ENCODE measurements at regions not wholly inside any gene's neighbourhood (a gene's known extent, or its start where the extent isn't known, plus 50 kb on each side); places are given as distances from the start of the nearest gene placed in this dataset.

DNA sequence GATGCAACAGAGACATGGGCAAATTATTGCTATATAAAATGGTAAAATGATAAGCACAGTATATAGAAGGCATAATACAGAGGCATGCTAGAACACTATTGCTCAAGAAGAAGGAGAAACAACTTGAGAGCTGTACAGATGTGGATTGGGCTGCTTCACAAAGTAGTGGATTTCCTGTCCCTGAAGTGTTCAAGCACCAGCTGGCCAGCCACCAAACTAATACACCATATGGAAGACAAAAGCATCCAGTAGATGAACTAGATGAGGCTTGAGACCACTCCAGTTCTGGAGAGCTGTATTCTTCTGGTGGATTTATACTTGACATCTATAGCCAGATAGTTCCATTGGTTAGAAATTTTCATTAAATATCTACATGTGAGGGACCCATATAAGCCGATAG, 134.1 kb upstream of the GNAO1 start:
- no peak overlapping the region for H3K4me3 ChIP-seq (ENCODE audit: low read depth, low read length)
- H3K36me3 ChIP-seq (ENCODE audit: control insufficient read depth, insufficient read depth, low read length), result no peaks in the 10 kb centered on the region
- H3K27me3 ChIP-seq (ENCODE audit: control insufficient read depth, insufficient read depth, low read length), result no peaks in the 10 kb centered on the region
- no peak for DNase-seq (ENCODE audit: low read depth)
- ChIA-PET POLR2A (no interaction called here), CTCF (no interaction called here)
- TF ChIP-seq, protein P1, sequence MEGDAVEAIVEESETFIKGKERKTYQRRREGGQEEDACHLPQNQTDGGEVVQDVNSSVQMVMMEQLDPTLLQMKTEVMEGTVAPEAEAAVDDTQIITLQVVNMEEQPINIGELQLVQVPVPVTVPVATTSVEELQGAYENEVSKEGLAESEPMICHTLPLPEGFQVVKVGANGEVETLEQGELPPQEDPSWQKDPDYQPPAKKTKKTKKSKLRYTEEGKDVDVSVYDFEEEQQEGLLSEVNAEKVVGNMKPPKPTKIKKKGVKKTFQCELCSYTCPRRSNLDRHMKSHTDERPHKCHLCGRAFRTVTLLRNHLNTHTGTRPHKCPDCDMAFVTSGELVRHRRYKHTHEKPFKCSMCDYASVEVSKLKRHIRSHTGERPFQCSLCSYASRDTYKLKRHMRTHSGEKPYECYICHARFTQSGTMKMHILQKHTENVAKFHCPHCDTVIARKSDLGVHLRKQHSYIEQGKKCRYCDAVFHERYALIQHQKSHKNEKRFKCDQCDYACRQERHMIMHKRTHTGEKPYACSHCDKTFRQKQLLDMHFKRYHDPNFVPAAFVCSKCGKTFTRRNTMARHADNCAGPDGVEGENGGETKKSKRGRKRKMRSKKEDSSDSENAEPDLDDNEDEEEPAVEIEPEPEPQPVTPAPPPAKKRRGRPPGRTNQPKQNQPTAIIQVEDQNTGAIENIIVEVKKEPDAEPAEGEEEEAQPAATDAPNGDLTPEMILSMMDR (IDR thresholded peaks at IDR 0.05; ENCODE audit: insufficient read depth, low read depth, low read length), result no peak

DNA sequence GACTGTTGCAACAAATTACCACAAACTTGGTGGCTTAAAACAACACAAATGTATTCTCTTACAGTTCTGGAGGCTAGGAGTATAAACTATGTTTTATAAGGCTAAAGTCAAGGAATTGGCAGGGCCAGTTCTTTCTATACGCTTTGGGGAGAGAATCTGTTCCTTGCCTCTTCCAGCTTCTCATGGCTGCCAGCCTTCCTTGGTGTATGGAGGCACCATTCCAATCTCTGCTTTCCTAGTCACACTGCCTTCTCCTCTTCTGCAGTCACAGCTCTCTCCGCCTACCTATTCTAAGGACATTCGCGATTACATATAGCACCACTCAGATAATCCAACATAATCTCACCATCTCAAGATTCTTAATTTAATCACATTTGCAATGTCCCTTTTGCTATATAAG, 140.4 kb upstream of the GNAO1 start:
- POLR2A ChIA-PET, result no interaction called here
- H3K4me3 ChIP-seq (ENCODE audit: low read depth, low read length), result no peak overlapping the region
- no peaks in the 10 kb centered on the region for H3K27me3 ChIP-seq (ENCODE audit: control insufficient read depth, insufficient read depth, low read length)
- DNase-seq (ENCODE audit: low read depth), result no peak
- H3K36me3 ChIP-seq (ENCODE audit: control insufficient read depth, insufficient read depth, low read length), result no peaks in the 10 kb centered on the region
- TF ChIP-seq, protein P1 (IDR thresholded peaks at IDR 0.05; ENCODE audit: insufficient read depth, low read depth, low read length), result no peak
- CTCF ChIA-PET, result no interaction called here

DNA sequence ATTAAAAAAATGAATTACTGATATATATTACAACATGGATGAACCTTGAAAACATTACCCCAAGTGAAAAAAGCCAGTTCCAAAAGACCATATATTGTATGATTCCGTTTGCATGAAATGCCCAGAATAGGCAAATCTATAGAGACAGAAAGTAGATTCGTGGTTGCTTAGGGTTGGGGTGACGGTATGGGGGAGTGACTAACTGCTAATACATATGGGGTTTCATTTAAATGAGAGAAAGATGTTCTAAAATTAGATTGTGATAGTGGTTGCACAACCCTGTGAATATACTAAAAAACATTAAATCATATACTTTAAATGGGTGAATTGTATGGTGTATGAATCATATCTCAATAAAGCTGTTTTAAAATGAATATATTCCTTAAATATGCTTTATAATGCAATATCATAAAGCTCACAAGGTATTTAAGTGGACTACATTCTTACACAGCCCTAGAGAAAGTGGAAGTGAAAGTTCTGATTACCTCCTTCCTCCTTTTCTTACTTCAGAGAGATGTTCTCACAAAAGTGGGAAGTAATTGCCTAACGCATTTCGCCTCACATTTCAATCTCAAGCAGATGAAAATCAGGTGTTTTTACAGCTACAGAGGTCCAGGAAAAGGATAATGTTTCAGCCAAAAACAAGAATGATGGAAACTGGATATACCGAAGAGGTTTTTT, 142.7 kb upstream of the GNAO1 start:
- TF ChIP-seq, protein P1 (IDR thresholded peaks at IDR 0.05; ENCODE audit: insufficient read depth, low read depth, low read length), result no peak
- ChIA-PET CTCF (no interaction called here), POLR2A (no interaction called here)
- H3K4me3 ChIP-seq (ENCODE audit: low read depth, low read length), result no peak overlapping the region
- no peaks in the 10 kb centered on the region for H3K27me3 ChIP-seq (ENCODE audit: control insufficient read depth, insufficient read depth, low read length)
- no peak for DNase-seq (ENCODE audit: low read depth)
- H3K36me3 ChIP-seq (ENCODE audit: control insufficient read depth, insufficient read depth, low read length), result no peaks in the 10 kb centered on the region

DNA sequence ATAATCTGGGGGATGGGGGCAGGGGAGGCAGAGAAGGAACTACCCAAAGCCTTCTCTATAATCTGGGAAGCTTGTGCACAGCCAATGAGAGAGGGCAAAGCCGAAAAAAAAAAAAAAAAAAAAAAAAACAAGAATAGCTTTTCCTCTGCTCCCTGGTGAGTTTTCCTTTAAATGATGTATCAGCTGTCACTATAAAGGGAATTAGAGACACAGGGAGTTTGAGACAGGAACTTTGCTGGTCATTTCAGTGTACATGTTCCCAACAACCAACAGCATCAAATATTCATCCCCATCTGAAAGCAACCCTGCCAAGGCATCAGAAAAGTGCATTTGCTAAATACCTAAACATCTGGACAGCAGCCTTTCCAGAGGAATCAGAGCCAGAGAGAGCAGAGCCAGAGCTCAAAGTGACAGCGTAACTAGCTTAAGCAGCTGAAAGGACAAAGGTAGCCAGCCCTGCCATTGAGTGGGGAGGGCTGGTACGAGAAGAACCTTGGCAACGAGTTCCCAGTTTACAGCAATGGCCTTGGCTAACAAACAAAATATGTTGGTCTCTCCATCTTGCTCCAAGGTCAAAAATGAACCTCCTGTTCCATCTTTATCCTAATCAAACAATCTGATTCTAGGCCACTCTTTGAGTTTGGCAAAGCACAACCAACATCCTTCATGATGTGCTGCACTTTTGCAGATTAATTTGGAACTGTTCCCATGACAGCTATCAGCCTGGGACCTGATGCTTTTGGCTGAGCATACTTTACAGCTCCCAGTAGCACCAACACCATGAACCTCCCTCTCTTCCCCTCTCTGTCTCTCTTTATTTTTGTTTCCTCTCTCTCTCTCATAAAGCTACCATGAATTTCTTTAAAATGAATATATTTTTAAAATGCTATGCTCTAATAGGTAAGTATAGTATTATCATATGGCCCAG, 143.7 kb upstream of the GNAO1 start:
- TF ChIP-seq, protein P1 (IDR thresholded peaks at IDR 0.05; ENCODE audit: insufficient read depth, low read depth, low read length), result no peak
- ChIA-PET POLR2A (no interaction called here), CTCF (interaction anchor here (0.8 kb wide), 1 partner anchor 103 kb away, joined by 3 read pairs; no protein-coding TSS in a partner anchor)
- Histone ChIP-seq H3K36me3 (ENCODE audit: control insufficient read depth, insufficient read depth, low read length) (no peaks in the 10 kb centered on the region), H3K4me3 (ENCODE audit: low read depth, low read length) (no peak overlapping the region), H3K27me3 (ENCODE audit: control insufficient read depth, insufficient read depth, low read length) (no peaks in the 10 kb centered on the region)
- no peak for DNase-seq (ENCODE audit: low read depth)

DNA sequence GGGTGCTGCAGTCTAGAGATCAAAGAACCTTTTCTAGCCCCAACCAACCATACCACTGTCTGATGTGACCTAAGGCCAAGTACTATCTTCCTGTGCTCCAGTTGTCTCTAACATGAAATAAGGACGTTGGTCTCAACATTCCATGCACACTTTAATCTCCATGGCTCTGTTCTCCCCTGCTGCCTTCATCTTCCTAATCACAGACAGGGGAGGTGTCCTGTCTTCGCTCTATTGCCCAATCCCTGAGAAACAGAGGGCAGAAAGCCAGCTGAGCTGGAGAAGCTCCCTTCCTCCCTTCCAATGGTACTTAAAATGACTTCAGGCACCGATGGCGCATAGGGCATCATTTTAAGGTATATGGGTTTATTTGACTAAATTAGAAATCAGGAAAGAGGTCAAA, 148.9 kb upstream of the GNAO1 start:
- ChIA-PET POLR2A (no interaction called here), CTCF (no interaction called here)
- TF ChIP-seq, protein P1 (IDR thresholded peaks at IDR 0.05; ENCODE audit: insufficient read depth, low read depth, low read length), result no peak
- Histone ChIP-seq H3K27me3 (ENCODE audit: control insufficient read depth, insufficient read depth, low read length) (no peaks in the 10 kb centered on the region), H3K4me3 (ENCODE audit: low read depth, low read length) (no peak overlapping the region), H3K36me3 (ENCODE audit: control insufficient read depth, insufficient read depth, low read length) (no peaks in the 10 kb centered on the region)
- no peak for DNase-seq (ENCODE audit: low read depth)

Data from BJ (cell line).